Muscle of leg (tissue), 3 donors: ENCODE measurements at regions not wholly inside any gene's neighbourhood (a gene's known extent, or its start where the extent isn't known, plus 50 kb on each side); places are given as distances from the start of the nearest gene placed in this dataset.

Experiments
- DNase-seq: peaks from one replicate; pipeline ENCODE4 v3.0.0; 2013
- H3K27ac ChIP-seq: one replicate; pipeline ENCODE4 v1.5.1; 2013; ENCODE audit warnings: mild to moderate bottlenecking, low read length, control low read depth
- H3K27me3 ChIP-seq: one replicate; pipeline ENCODE4 v1.6.1; 2013; ENCODE audit warnings: low read length; ENCODE audit not compliant: control insufficient read depth, insufficient read depth
- H3K36me3 ChIP-seq: one replicate; pipeline ENCODE4 v1.6.1; 2013; ENCODE audit warnings: low read length; ENCODE audit not compliant: control insufficient read depth, insufficient read depth
- H3K4me1 ChIP-seq: one replicate; pipeline ENCODE4 v1.6.1; 2013; ENCODE audit warnings: low read length; ENCODE audit not compliant: control insufficient read depth, insufficient read depth
- H3K4me3 ChIP-seq: one replicate; pipeline ENCODE4 v1.5.1; 2013; ENCODE audit warnings: low read length, control low read depth
- H3K9me3 ChIP-seq: replicated peaks from 2 replicates; pipeline ENCODE4 v1.6.1; 2013; ENCODE audit warnings: low read depth, low read length; ENCODE audit not compliant: control insufficient read depth
- WGBS: methylation state at CpG from one replicate; pipeline ENCODE4 v1.1.5; 2013; ENCODE audit warnings: missing lambda C conversion rate; ENCODE audit not compliant: insufficient coverage; 5-methylcytosine and 5-hydroxymethylcytosine counted together

- DNase-seq: no peak
- Histone ChIP-seq H3K36me3 (no peaks in the 10 kb centered on the region), H3K27ac (no peak overlapping the region), H3K4me1 (no peaks in the 10 kb centered on the region), H3K4me3 (no peak overlapping the region), H3K27me3 (peaks cover 3% of the 10 kb centered on the region), H3K9me3 (no peaks in the 10 kb centered on the region)
- no CpG with 5 or more reads among the region's 5 CpGs for WGBS
These were observed 91.8 kb upstream of the BACH2 start for GRCh38 chr6:90388395-90388794.

- no peaks in the 10 kb centered on the region for H3K9me3 ChIP-seq
- H3K4me1 ChIP-seq: no peaks in the 10 kb centered on the region
- peaks cover 3% of the 10 kb centered on the region for H3K27me3 ChIP-seq
- WGBS: no CpG with 5 or more reads among the region's 1 CpG
- no peak overlapping the region for H3K27ac ChIP-seq
- H3K36me3 ChIP-seq: no peaks in the 10 kb centered on the region
- no peak overlapping the region for H3K4me3 ChIP-seq
- no peak for DNase-seq
These were observed 91.2 kb upstream of the BACH2 start for GRCh38 chr6:90387826-90388225.

- WGBS: 79% methylated on average over 2 of the region's 5 CpGs
- Histone ChIP-seq H3K27me3 (peaks cover 3% of the 10 kb centered on the region), H3K4me1 (no peaks in the 10 kb centered on the region), H3K4me3 (no peak overlapping the region), H3K36me3 (no peaks in the 10 kb centered on the region), H3K9me3 (no peaks in the 10 kb centered on the region), H3K27ac (no peak overlapping the region)
- no peak for DNase-seq
These were observed 90.7 kb upstream of the BACH2 start for GRCh38 chr6:90387383-90387775.

- H3K36me3 ChIP-seq: no peaks in the 10 kb centered on the region
- peaks cover 3% of the 10 kb centered on the region for H3K27me3 ChIP-seq
- H3K4me3 ChIP-seq: no peak overlapping the region
- 56% methylated on average over 5 of the region's 10 CpGs for WGBS
- H3K4me1 ChIP-seq: no peaks in the 10 kb centered on the region
- H3K9me3 ChIP-seq: no peaks in the 10 kb centered on the region
- DNase-seq: no peak
- H3K27ac ChIP-seq: no peak overlapping the region
These were observed 90.0 kb upstream of the BACH2 start for GRCh38 chr6:90386399-90387382.

- DNase-seq: no peak
- Histone ChIP-seq H3K27ac (no peak overlapping the region), H3K36me3 (no peaks in the 10 kb centered on the region), H3K27me3 (peaks cover 3% of the 10 kb centered on the region), H3K4me3 (no peak overlapping the region), H3K4me1 (no peaks in the 10 kb centered on the region), H3K9me3 (no peaks in the 10 kb centered on the region)
- no CpG with 5 or more reads among the region's 1 CpG for WGBS
These were observed 89.2 kb upstream of the BACH2 start for GRCh38 chr6:90385759-90386313.

- no peak for DNase-seq
- 77% methylated on average over 2 of the region's 5 CpGs for WGBS
- Histone ChIP-seq H3K27ac (no peak overlapping the region), H3K27me3 (peaks cover 3% of the 10 kb centered on the region), H3K9me3 (no peaks in the 10 kb centered on the region), H3K4me3 (no peak overlapping the region), H3K36me3 (no peaks in the 10 kb centered on the region), H3K4me1 (no peaks in the 10 kb centered on the region)
These were observed 88.1 kb upstream of the BACH2 start for GRCh38 chr6:90384720-90385119.

GRCh38 chr6:90383196-90383822, 86.7 kb upstream of the BACH2 start:
- H3K27ac ChIP-seq: no peak overlapping the region
- H3K9me3 ChIP-seq: no peaks in the 10 kb centered on the region
- H3K36me3 ChIP-seq: no peaks in the 10 kb centered on the region
- no peak overlapping the region for H3K4me3 ChIP-seq
- no CpG with 5 or more reads among the region's 5 CpGs for WGBS
- H3K4me1 ChIP-seq: no peaks in the 10 kb centered on the region
- DNase-seq: no peak
- H3K27me3 ChIP-seq: peaks cover 3% of the 10 kb centered on the region

GRCh38 chr6:90382760-90383159, 86.1 kb upstream of the BACH2 start:
- H3K9me3 ChIP-seq: no peaks in the 10 kb centered on the region
- H3K36me3 ChIP-seq: no peaks in the 10 kb centered on the region
- no peak for DNase-seq
- H3K4me1 ChIP-seq: no peaks in the 10 kb centered on the region
- 42% methylated on average over 2 of the region's 6 CpGs for WGBS
- peaks cover 3% of the 10 kb centered on the region for H3K27me3 ChIP-seq
- no peak overlapping the region for H3K4me3 ChIP-seq
- H3K27ac ChIP-seq: no peak overlapping the region

GRCh38 chr6:90375681-90376439, 79.2 kb upstream of the BACH2 start:
- Histone ChIP-seq H3K4me1 (peaks cover 7% of the 10 kb centered on the region), H3K4me3 (no peak overlapping the region), H3K36me3 (no peaks in the 10 kb centered on the region), H3K9me3 (no peaks in the 10 kb centered on the region), H3K27me3 (no peaks in the 10 kb centered on the region), H3K27ac (peak overlapping the region; percentile 50)
- 49% methylated on average over 8 of the region's 9 CpGs for WGBS
- DNase-seq: peak; percentile 72

GRCh38 chr6:90374201-90374600, 77.6 kb upstream of the BACH2 start:
- no peak for DNase-seq
- Histone ChIP-seq H3K9me3 (no peaks in the 10 kb centered on the region), H3K4me3 (no peak overlapping the region), H3K27ac (no peak overlapping the region), H3K36me3 (no peaks in the 10 kb centered on the region), H3K4me1 (peaks cover 11% of the 10 kb centered on the region), H3K27me3 (no peaks in the 10 kb centered on the region)
- 43% methylated on average over 2 of the region's 4 CpGs for WGBS
